ENCODE measurements at regions not wholly inside any gene's neighbourhood (a gene's known extent, or its start where the extent isn't known, plus 50 kb on each side); places are given as distances from the start of the nearest gene placed in this dataset.

DNA sequence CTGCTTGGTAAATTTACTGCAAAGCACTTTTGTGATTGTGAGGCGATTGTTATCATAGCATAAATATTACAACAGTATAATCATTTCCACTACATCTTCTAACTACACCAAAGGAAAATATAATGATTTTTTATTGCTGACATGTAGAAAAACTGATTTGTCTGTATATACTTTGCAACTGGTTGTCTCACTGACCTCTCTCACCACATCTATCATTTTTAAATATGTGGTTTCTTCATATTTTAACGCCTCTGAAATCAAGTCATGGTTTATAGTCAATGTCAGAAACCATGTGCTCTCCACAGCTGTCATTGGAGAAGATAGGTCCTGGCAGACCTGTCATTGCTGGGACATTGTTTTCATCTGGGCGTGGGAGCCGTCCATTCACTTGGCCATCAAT is 315.4 kb upstream of the KLF6 start:
- TF ChIP-seq, protein P1, sequence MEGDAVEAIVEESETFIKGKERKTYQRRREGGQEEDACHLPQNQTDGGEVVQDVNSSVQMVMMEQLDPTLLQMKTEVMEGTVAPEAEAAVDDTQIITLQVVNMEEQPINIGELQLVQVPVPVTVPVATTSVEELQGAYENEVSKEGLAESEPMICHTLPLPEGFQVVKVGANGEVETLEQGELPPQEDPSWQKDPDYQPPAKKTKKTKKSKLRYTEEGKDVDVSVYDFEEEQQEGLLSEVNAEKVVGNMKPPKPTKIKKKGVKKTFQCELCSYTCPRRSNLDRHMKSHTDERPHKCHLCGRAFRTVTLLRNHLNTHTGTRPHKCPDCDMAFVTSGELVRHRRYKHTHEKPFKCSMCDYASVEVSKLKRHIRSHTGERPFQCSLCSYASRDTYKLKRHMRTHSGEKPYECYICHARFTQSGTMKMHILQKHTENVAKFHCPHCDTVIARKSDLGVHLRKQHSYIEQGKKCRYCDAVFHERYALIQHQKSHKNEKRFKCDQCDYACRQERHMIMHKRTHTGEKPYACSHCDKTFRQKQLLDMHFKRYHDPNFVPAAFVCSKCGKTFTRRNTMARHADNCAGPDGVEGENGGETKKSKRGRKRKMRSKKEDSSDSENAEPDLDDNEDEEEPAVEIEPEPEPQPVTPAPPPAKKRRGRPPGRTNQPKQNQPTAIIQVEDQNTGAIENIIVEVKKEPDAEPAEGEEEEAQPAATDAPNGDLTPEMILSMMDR (IDR thresholded peaks at IDR 0.05; ENCODE audit: borderline replicate concordance, extremely low read depth, low read length, poor library complexity, severe bottlenecking), result no peak
- TF ChIP-seq EZH2 (IDR thresholded peaks at IDR 0.05; ENCODE audit: borderline replicate concordance, low read depth, low read length, severe bottlenecking), result no peak

All from DND-41 (cell line).